HK-2 (cell line): ENCODE measurements at regions not wholly inside any gene's neighbourhood (a gene's known extent, or its start where the extent isn't known, plus 50 kb on each side); places are given as distances from the start of the nearest gene placed in this dataset.

Experiments
- DNase-seq: peaks from one replicate; pipeline ENCODE4 v3.0.0-alpha.2; 2018; ENCODE audit not compliant: unreplicated experiment

- no peak for DNase-seq
These were observed 67.5 kb upstream of the LINC01488 start for GRCh38 chr11:69413993-69414392.

DNA sequence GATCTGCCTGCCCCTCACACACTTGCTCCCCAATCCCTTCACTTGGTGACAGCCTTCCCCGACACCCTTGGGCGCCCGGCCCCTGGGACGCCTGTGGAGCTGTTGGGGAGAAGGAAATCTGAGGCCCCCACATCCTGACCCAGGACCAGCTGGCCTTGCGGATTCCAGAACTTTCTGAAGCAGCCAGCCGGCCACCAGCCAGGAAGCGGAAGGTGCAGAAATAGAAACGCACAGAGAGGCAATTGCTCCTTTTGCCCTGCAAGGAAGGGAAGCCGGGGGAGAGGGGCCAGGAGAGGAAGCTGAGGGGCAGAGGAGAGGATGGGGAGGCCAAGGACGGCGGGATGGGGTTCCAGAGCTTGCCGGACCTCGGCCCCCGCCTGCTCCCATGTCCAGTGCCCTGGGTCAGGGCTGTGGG, 66.7 kb upstream of the LINC01488 start:
- DNase-seq: no peak

GRCh38 chr11:69415411-69416142, 65.9 kb upstream of the LINC01488 start:
- no peak for DNase-seq

- no peak for DNase-seq
These were observed 65.3 kb upstream of the LINC01488 start for GRCh38 chr11:69416143-69416515.

DNA sequence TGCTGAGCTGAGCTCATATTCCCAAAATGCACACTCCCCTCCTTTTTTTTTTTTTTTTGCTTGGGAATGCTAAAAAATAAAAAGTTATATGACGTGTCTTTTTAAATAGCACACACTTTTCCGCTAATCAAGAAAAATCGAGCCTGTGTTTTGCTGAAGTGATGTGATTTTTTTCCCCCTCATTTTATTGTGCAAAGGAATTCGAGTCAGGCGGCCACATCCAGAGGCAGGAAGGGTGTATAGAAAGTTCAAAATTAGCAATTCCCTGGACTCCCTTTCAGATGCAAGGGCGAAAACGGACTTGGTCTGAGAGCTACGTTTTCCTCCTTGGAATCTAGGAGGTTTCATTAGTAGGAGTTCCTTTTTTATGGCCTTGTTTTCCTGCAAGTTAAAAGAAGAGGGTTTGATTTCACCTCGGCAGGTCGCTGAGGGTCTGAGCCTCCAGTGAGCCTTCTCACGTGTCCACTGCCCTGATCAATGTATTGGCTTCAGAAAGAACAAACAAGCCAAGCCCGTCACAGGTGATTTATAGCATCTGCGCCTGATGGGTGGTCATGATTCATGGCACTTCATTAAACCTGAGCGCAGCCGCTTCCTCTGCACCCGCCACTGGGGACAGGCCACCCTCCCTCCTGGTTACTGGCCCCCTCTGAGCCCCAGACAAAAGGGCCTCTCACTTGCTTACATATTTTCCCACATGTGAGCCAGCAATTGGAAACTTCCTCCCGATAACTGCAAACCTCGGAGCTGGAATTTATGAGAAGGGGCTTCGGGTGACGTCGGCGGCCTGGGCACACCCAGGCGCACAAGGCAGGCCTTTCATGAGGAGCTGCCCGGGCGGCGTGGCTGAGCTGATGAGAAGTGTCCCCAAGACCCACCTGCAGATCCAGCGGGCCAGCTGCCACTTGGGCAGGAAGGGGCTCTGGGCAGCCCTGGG, 64.4 kb upstream of the LINC01488 start:
- no peak for DNase-seq

- DNase-seq: no peak
These were observed 63.8 kb upstream of the LINC01488 start for GRCh38 chr11:69417699-69418085.

DNA sequence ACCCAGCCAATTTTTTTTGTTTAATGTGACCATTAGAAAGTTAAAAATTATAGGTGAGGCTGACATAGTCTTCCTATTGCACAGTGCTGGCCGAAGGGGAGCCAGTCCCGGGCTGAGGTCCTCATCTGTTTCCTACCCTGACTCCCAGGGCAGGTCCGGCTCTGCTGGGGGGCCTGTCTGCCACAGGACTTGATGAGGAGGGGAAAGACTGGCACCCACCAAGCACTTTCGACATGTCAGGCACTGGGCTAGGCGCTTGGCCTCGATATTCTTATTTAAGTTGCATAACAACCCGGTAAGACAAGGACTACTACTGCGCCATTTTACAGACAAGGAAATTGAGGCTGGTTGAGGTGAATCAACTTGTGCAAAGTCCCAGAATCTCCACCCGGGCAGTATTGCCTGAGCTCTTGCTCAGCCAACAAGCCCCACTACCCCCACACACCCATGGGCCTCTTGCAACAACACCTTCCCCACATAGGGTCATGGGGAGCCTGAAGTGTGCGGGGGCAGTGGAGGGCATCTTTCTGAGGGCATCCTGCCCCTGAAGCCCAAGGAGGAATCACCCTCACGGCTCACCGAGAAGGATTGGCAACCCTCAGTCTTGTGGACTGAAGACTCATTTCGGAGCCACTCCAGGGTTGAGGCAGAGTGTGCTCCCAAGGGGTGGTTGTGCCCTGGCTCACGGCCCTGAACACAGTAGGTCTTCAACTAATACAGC, 62.7 kb upstream of the LINC01488 start:
- no peak for DNase-seq

- no peak for DNase-seq
These were observed 61.6 kb upstream of the LINC01488 start for GRCh38 chr11:69419662-69420395.

DNA sequence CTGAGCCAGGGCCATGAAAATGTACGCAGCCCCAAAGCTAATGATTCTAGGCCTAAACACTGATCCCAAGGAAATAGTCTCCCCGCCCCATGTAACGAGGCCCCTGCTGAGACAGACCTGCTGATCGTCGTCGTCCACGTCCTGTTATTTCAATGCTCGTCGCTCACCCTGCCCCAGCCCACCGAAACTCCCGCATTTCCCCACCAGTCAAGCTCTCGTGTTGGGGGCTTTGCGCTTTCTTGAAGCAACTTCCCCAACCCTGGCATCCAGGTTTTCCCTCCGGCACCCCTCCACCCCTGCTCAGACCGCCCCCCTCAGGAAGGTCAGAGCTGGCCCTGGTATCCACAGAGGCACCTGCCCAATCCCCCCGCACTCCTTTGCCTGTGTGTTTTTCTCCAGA, 58.8 kb upstream of the LINC01488 start:
- DNase-seq: no peak

- DNase-seq: no peak
These were observed 58.3 kb upstream of the LINC01488 start for GRCh38 chr11:69423181-69423580.

DNA sequence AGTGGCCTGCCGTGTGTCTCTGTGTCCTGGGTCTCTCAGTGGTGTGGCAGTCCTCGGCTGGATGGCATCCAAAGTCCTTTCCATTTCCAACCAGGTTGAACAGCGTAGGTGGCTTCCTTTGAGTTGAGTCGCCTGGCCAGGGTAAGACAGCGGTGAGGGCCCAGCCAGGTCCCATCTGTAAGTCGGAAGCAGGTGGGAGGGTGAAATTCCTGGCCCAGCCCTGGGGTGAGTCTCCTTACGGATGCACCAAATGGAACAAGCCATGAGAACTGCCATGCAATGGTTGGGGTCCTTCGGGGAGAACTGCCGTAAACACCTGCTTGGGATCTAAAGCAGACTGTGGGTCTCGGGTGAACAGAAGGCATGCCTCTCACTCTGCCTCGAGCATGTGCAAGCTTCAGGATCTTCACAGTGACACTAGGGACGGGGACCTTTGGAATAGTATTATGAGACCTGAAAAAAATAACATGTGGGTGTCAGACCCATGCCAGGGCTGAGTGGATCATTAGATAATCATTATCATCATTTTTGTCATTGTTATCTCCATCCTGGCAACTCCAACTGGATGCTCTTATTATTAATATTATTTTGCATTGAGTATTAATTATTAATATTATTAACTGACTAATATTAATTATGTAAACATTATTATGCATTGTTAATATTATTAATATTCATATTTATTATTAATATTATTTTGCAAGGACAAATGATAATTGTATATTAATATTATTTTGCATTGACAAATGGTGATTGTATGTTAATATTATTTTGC, 57.7 kb upstream of the LINC01488 start:
- DNase-seq: no peak

DNA sequence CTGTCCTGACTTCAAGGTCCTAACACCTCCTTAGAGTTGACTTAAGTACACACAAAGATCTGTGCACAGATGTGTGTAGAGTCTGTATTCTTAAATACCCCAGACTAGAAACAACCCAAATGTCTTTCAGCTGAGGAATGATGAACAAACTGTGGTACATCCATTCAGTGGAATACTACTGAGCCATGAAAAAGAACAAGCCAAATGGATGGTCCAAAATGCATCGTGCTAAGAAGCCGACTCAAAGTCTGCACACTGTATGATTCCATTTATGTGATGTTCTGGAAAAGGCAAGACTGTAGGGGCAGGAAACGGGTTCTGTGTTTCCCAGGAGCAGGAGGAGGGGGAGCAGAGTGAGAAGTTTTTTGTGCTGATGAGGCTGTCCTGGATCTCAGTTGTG, 56.7 kb upstream of the LINC01488 start:
- no peak for DNase-seq

DNA sequence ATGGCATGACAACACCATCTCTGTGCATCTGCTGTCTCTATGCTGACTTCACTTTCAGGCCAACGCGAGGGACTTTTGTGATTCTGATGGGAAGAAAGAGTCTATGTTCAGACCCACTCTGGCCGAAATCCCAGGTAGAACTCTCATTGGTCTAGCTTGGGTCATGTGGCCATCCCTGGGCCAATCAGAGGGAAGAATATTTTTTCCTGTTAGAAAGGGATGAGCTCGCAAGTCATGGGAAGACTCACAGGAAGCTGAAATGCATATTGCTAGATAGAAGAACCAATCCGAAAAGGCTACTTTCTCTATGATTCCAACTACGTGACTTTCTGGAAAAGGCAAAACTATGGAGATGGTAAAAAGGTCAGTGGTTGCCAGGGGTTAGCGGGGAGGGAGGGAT, 56.0 kb upstream of the LINC01488 start:
- DNase-seq: no peak

DNA sequence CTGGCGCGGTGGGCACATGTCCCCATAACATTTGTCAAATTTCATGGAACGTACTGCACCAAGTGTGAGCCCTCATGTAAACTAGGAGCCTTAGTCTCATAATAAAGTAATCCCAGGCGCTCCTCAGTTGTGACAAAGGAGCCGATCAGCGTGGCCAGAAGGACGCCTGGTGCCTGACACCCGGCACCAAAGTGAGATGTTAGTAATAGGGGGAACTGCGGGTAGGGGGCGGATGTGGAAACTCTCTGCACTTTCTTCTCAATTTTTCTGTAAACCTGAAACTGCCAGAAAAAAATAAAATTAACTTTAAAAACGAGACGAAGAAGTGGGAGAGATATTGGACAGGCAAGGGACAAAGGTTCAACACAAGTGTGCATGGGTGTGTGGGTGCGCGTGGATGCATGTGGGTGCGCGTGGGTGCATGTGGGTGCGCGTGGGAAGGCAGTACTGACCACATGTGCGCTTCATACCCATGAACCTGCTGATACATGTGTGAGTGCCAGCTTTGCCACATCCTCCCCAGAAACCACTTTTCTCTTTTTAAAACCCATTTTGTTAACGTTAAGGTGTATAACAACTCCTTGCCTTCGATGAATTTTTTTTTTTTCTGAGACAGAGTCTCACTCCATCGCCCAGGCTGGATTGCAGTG, 55.4 kb upstream of the LINC01488 start:
- no peak for DNase-seq

DNA sequence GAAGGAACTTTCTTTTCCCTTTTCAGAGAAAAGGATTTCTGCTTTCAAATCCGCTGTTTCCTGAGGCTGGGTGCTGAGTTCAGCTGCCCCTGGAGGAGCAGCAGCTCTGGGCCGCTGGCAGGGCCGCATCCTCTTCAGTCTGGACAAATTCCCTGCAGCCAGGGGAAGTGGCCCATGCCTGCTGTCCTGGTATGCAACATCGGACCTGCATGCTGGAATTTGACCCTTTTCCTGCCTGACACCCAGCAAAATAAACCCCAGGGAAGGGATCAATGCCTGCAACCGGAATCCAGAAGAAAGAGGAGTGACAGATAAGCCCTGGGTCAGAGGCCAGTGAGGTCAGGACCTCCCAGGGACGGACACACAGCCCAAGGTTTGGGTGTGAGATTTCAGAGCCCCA, 54.1 kb upstream of the LINC01488 start:
- no peak for DNase-seq

DNA sequence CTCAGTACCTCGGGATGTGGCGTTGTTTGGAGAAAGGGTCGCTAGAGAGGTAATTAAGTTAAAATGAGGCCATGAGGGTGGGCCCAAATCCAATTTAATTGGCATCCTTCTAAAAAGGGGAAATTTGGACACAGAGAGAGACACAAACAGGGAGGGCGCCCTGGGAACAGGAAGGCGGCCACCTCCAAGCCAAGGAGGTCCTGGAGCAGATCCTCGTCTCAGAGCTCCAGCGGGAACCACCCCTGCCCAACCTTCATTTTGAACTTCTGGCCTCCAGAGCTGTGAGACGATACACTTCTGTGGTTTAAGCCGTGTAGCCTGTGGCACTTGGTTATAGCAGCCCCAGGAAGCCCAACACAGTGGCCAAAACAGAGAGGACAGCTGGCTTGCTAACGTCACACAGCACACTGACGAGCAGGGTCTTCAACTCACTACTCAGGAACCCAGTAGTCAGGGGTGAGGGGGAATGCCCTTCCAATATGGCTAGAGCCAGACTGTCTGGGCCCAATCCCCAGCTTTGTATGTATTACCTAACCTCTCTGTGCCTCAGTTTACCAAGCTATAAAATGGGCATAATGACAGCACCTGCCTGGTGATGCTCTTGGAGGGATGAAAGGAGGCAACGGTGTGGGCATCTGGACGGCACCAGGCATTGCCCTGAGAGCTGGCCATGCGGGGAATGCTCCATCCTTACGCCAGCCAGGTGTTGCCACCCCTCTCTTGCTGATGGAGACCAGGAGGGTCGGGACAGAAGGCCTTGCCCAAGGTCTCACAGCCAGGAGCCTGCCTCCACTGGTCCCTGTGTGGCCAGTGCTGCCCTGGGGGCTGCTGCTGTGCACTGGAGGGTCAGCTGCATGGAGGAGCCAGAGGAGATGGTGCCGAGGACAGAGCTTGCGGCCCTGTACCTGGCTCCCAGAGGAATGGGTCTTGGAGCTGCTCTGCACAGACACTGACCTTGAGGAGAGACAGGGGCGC, 53.3 kb upstream of the LINC01488 start:
- DNase-seq: no peak

DNA sequence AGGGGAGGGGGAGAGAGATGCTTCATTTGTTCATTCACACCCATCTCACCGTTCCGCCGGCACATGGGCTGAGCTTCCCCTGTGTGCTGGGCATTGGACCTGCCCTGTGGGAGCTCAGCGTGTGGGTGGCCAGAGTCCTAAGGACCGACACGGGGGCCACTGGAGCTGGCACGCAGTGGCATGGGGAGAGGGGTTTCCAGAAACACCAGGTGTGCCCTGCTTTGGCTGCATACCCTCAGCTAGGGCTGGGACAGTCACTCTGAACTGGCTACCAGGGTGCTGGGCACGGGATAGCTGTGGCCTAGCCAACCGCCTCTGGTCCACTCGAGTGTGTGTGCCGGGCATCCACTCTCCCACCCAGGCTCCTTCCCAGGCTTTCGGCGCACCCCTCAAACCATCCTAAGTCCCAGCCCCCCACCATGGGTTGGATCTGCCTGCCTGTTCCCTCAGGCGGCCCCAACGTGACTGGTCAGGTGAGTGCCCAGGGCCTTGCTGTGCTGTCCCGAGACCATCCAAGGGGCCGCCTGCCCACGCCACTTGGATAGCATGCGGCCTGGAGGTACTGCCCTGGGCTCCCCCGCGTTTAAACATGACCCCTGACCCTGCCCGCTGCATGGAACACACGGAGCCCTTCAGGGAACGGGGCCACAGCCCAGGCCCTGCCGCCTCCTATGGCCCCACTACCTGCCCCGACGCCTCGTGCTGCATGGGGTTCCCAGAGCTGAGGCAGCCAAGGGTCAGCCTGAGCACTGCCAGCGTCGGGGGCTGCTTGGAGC, 51.6 kb upstream of the LINC01488 start:
- no peak for DNase-seq

GRCh38 chr11:69430566-69430965, 50.9 kb upstream of the LINC01488 start:
- no peak for DNase-seq

DNA sequence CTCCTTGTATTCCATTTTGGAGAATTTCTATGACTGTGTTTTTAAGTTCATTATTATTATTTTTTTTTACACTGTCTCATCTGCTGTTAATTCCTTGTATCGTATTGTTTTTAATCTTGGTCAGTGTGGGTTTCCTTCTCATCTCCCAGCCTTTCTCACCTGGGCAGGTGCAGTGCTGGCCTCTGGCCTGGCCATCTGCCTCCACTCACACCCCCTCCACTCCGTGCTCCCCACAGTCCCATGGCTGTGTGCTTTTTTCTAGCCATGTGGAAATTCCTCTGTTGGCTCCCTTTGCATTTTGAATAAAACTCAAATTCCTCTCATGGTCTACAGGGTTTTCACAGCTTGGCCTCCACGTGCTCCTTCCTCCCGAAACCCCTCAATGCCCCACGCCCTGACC, 50.3 kb upstream of the LINC01488 start:
- DNase-seq: no peak
